NCI-H146 treated with DMSO at 0.1 percent for 48 hours (cell line): ENCODE measurements at regions not wholly inside any gene's neighbourhood (a gene's known extent, or its start where the extent isn't known, plus 50 kb on each side); places are given as distances from the start of the nearest gene placed in this dataset.

ENCODE experiments used
- DNase-seq: peaks from one replicate; lab custom pipeline; 2025; ENCODE audit not compliant: unreplicated experiment; lab: John Stamatoyannopoulos, UW

- DNase-seq = no peak
Measured at GRCh38 chr18:78900938-78901909, 78.4 kb upstream of the SALL3 start.

GRCh38 chr18:78901923-78902794, 77.5 kb upstream of the SALL3 start:
- DNase-seq = no peak

- no peak for DNase-seq
Measured at GRCh38 chr18:78902795-78903435, 76.7 kb upstream of the SALL3 start.

GRCh38 chr18:78903436-78904178, 76.0 kb upstream of the SALL3 start:
- no peak for DNase-seq

- DNase-seq = no peak
Measured at GRCh38 chr18:78904179-78904531, 75.5 kb upstream of the SALL3 start.

- DNase-seq = no peak
Measured at GRCh38 chr18:78905334-78905733, 74.3 kb upstream of the SALL3 start.

GRCh38 chr18:78906066-78906465, 73.6 kb upstream of the SALL3 start:
- DNase-seq = no peak

- no peak for DNase-seq
Measured at GRCh38 chr18:78908462-78909260, 71.0 kb upstream of the SALL3 start.

GRCh38 chr18:78911751-78912283, 67.8 kb upstream of the SALL3 start:
- DNase-seq = no peak

GRCh38 chr18:78912336-78912735, 67.3 kb upstream of the SALL3 start:
- DNase-seq = no peak

GRCh38 chr18:78912844-78913243, 66.8 kb upstream of the SALL3 start:
- no peak for DNase-seq

GRCh38 chr18:78913395-78913794, 66.2 kb upstream of the SALL3 start:
- DNase-seq = no peak

- DNase-seq = peak; percentile 79
Measured at GRCh38 chr18:78913830-78914231, 65.8 kb upstream of the SALL3 start.

GRCh38 chr18:78914249-78914935, 65.2 kb upstream of the SALL3 start:
- DNase-seq = peak; percentile 92

- no peak for DNase-seq
Measured at GRCh38 chr18:78915446-78916008, 64.1 kb upstream of the SALL3 start.

- no peak for DNase-seq
Measured at GRCh38 chr18:78918707-78919106, 60.9 kb upstream of the SALL3 start.

- DNase-seq = no peak
Measured at GRCh38 chr18:78919956-78920355, 59.7 kb upstream of the SALL3 start.

- DNase-seq = no peak
Measured at GRCh38 chr18:78920456-78921138, 59.0 kb upstream of the SALL3 start.
